ENCODE measurements at regions not wholly inside any gene's neighbourhood (a gene's known extent, or its start where the extent isn't known, plus 50 kb on each side); places are given as distances from the start of the nearest gene placed in this dataset.

DNA sequence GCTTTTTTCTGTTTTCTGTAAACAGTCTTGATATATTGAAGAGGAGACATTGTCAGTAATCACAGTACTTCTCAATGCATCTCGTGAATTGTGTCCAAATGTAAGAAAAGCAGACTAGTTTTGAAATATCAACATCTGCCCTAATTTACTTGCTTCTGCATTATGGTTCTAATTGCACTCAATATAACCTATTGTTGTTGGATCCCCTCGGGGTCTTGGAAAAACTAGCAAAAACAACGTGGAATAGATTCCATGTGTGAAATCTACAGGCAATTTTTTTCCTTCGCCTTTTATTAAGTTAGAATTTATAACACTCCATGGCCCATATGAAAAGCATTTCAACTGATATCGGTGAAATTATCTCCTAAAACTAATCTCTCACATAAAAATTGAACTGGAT is 236.5 kb downstream of the TTLL7 start:
- WGBS, 4 donors = 78 to 86% (median 79%) methylated on average over 5 of the region's 5 CpGs

DNA sequence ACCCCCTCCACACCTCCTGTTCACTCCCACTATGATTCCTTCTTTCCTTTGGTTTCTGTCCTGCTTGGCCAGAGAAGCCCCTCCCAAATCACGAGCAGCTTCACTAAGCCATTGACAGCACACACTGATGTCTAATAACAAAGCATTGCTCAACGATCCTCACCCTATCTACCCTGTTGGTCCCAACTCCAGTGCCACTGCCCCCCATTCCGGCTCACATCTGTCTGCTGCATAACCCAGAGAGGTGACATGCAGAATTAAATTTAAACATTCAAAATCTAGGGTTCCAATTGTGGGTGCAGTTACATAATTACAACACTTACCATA is 236.9 kb downstream of the TTLL7 start:
- H3K4me3 ChIP-seq = no peak overlapping the region
- no peaks in the 10 kb centered on the region for H3K4me1 ChIP-seq (replicated peaks in 1 of 2)
- DNase-seq = no peak
- H3K36me3 ChIP-seq (replicated peaks in 1 of 2) = no peaks in the 10 kb centered on the region
- 56 to 70% (median 60%) methylated on average over 3 of the region's 3 CpGs for WGBS, 4 donors
- TF ChIP-seq, protein P1, sequence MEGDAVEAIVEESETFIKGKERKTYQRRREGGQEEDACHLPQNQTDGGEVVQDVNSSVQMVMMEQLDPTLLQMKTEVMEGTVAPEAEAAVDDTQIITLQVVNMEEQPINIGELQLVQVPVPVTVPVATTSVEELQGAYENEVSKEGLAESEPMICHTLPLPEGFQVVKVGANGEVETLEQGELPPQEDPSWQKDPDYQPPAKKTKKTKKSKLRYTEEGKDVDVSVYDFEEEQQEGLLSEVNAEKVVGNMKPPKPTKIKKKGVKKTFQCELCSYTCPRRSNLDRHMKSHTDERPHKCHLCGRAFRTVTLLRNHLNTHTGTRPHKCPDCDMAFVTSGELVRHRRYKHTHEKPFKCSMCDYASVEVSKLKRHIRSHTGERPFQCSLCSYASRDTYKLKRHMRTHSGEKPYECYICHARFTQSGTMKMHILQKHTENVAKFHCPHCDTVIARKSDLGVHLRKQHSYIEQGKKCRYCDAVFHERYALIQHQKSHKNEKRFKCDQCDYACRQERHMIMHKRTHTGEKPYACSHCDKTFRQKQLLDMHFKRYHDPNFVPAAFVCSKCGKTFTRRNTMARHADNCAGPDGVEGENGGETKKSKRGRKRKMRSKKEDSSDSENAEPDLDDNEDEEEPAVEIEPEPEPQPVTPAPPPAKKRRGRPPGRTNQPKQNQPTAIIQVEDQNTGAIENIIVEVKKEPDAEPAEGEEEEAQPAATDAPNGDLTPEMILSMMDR (IDR thresholded peaks at IDR 0.05) = no peak
- no peak for TF ChIP-seq POLR2A (IDR thresholded peaks at IDR 0.05)
- H3K9me3 ChIP-seq (replicated peaks in 1 of 3) = no peaks in the 10 kb centered on the region
- intact Hi-C loops (cut with DNase I) = no loop called here
- no peaks in the 10 kb centered on the region for H3K27me3 ChIP-seq
- H3K27ac ChIP-seq = no peak overlapping the region

More for the DNA sequence above, 236.5 kb downstream of the TTLL7 start:
- Histone ChIP-seq H3K27me3 (no peaks in the 10 kb centered on the region), H3K36me3 (replicated peaks in 1 of 2) (no peaks in the 10 kb centered on the region), H3K27ac (no peak overlapping the region), H3K4me1 (replicated peaks in 1 of 2) (no peaks in the 10 kb centered on the region), H3K4me3 (no peak overlapping the region), H3K9me3 (replicated peaks in 1 of 3) (no peaks in the 10 kb centered on the region)
- no peak for DNase-seq
- intact Hi-C loops (cut with DNase I) = no loop called here
- TF ChIP-seq, protein P1 (IDR thresholded peaks at IDR 0.05) = no peak
- no peak for TF ChIP-seq POLR2A (IDR thresholded peaks at IDR 0.05)

DNA sequence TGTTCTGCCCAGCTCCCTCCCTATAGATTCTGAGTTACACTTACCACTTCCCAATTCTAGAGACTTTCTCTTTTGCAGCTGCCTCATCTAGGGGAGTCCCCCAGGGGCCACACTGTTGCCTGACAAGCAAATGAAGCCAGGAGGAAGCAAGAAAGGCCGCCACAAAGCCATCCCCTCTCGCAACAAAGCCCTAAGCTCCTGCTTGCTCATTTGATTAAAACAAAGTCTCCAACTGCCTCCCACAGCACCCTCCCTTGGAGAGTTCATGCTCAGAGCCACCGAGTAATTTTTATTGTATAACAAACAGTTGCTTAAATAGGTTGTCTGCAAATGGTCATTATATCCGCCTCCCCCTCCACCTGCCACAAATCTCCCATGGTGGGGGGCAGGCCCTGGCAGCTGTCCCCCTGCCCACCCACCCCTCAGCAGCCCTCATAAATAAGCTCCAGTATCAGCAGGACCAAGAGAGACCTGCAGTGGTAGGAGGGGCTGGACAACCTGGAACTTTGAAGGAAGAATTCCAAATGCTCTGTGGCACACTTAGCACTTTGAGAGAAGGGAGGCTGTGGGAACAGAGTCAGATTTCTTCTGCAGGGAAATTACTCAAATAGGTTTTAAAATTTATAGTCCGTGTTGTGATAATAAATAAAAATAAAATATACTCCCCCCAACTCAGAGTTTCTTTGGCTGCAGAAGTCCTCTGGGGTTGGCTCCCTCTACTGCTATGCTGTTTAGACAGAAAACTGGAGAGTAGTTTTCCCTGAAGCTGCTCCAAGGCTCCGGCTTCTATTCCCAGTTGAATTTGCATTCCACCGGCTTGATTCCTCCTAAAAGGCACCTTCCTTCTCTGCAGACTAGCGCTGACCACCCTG is 237.5 kb downstream of the TTLL7 start:
- Histone ChIP-seq H3K4me3 (no peak overlapping the region), H3K36me3 (replicated peaks in 1 of 2) (no peaks in the 10 kb centered on the region), H3K27ac (no peak overlapping the region), H3K9me3 (replicated peaks in 1 of 3) (no peaks in the 10 kb centered on the region), H3K27me3 (no peaks in the 10 kb centered on the region), H3K4me1 (replicated peaks in 1 of 2) (no peaks in the 10 kb centered on the region)
- intact Hi-C loops (cut with DNase I) = no loop called here
- TF ChIP-seq, protein P1 (IDR thresholded peaks at IDR 0.05) = no peak
- TF ChIP-seq POLR2A (IDR thresholded peaks at IDR 0.05) = no peak
- 52 to 69% (median 59%) methylated on average over 8 of the region's 8 CpGs for WGBS, 4 donors
- DNase-seq = no peak

DNA sequence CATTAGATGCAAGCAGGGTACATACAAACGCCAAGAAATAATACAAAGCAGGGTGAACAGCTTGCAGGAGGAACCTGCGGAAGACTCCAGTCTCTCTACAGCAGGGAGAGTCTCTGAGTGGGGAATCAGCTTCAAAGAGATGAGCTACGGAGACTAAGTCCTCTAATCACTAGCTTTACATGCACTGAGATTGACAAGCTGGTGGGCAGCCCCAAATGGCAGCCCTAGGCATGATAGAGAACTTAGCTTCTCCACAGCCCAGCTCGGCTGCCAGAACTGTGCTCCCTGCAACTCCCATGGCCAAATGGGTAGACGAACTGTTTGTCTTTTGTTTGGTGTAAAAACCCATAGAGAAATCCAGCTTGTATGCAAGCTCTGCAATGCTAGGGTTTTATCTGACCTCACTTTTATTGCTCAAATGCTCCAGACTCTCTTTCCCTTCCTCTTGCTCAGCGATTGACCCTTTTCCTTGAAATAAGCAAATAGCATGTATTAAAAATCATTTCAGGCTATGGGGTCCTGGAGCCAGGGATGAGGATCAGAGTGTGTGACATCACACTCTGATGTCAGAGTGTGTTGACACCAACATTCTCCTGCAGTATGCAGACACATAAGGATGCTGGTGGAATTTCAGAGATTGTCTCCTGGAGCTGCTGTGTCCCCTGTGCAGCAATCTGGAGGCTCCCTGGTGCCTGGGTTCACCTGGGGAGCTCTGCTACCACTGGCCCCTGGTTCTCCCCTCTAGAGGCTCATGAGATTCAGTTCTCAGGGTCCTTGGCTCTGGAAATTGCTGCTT is 238.5 kb downstream of the TTLL7 start:
- WGBS, 4 donors = 60 to 78% (median 73%) methylated on average over 4 to 6 of the region's 6 CpGs
- no peak overlapping the region for H3K4me3 ChIP-seq
- no peaks in the 10 kb centered on the region for H3K27me3 ChIP-seq
- no peak overlapping the region for H3K27ac ChIP-seq
- no peaks in the 10 kb centered on the region for H3K36me3 ChIP-seq (replicated peaks in 1 of 2)
- H3K4me1 ChIP-seq (replicated peaks in 1 of 2) = no peaks in the 10 kb centered on the region
- H3K9me3 ChIP-seq (replicated peaks in 1 of 3) = no peaks in the 10 kb centered on the region
- intact Hi-C loops (cut with DNase I) = no loop called here
- no peak for DNase-seq
- TF ChIP-seq, protein P1 (IDR thresholded peaks at IDR 0.05) = no peak
- no peak for TF ChIP-seq POLR2A (IDR thresholded peaks at IDR 0.05)

All from adrenal gland (tissue), 9 donors.